Fibroblast of lung (primary cell): ENCODE measurements at regions not wholly inside any gene's neighbourhood (a gene's known extent, or its start where the extent isn't known, plus 50 kb on each side); places are given as distances from the start of the nearest gene placed in this dataset.

ENCODE experiments used
- CTCF ChIP-seq, 2 donors: IDR thresholded peaks in 1 of 2; conservative IDR thresholded peaks in 1 of 2; 1 replicate in 1 of 2; 2 replicates in 1 of 2; pipeline ENCODE4 v1.5.1; 2011 to 2012; ENCODE audit warnings: low read length in 2 of 2, control low read depth in 1 of 2, inconsistent platforms in 1 of 2, low read depth in 1 of 2, mild to moderate bottlenecking in 1 of 2
- EZH2 ChIP-seq: IDR thresholded peaks from 2 replicates; pipeline ENCODE4 v1.5.1; 2012; ENCODE audit warnings: low read length, control low read depth, mild to moderate bottlenecking; ENCODE audit errors: missing control alignments

- TF ChIP-seq CTCF (conservative IDR thresholded peaks at IDR 0.05 in 1 of 2, IDR thresholded peaks at IDR 0.05 in 1 of 2; ENCODE audit: low read depth in 1 of 2, low read length in 2 of 2), result no peak
- no peak for TF ChIP-seq EZH2
Measured at GRCh38 chr7:96921231-96921630, 84.1 kb upstream of the DLX6 start.
